Uterus (tissue), 2 donors: ENCODE measurements at regions not wholly inside any gene's neighbourhood (a gene's known extent, or its start where the extent isn't known, plus 50 kb on each side); places are given as distances from the start of the nearest gene placed in this dataset.

Source experiments
- POLR2A ChIP-seq, 2 donors: fragments of 450-650 bp; IDR thresholded peaks; one replicate each; pipeline ENCODE4 v1.6.1; 2016; ENCODE audit warnings: antibody characterized with exemption in 2 of 2, mild to moderate bottlenecking in 1 of 2, moderate library complexity in 1 of 2
- TF ChIP-seq, protein P1 (sequence below), 4 experiments: fragments of 200-600 bp in 2 of 4; fragments of 450-650 bp in 2 of 4; sonication (generic) in 2 of 4; IDR thresholded peaks; one replicate each; pipeline ENCODE4 v1.5.1; 2016 to 2019; ENCODE audit warnings: antibody characterized with exemption in 4 of 4, mild to moderate bottlenecking in 2 of 4, moderate library complexity in 1 of 4

DNA sequence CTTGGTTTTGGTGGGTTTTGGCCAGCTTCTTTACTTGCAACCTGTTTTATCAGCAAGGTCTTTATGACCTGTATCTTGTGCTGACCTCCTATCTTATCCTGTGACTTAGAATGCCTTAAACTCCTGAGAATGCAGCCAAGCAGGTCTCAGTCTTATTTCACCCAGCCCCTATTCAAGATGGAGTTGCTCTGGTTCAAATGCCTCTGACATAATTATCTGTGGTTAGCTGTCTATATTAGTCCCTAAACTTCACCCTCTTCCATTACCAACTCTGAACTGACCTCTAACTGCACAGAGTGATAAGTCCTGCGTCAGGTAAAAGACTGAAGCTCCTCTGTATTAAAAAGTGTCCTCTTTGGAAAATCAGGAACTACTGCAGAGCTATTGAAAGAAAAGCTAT, 61.9 kb upstream of the CD96 start:
- TF ChIP-seq POLR2A (IDR thresholded peaks at IDR 0.05), result no peak
- TF ChIP-seq, protein P1, sequence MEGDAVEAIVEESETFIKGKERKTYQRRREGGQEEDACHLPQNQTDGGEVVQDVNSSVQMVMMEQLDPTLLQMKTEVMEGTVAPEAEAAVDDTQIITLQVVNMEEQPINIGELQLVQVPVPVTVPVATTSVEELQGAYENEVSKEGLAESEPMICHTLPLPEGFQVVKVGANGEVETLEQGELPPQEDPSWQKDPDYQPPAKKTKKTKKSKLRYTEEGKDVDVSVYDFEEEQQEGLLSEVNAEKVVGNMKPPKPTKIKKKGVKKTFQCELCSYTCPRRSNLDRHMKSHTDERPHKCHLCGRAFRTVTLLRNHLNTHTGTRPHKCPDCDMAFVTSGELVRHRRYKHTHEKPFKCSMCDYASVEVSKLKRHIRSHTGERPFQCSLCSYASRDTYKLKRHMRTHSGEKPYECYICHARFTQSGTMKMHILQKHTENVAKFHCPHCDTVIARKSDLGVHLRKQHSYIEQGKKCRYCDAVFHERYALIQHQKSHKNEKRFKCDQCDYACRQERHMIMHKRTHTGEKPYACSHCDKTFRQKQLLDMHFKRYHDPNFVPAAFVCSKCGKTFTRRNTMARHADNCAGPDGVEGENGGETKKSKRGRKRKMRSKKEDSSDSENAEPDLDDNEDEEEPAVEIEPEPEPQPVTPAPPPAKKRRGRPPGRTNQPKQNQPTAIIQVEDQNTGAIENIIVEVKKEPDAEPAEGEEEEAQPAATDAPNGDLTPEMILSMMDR (IDR thresholded peaks at IDR 0.05), result no peak
